B cell (primary cell): ENCODE measurements at regions not wholly inside any gene's neighbourhood (a gene's known extent, or its start where the extent isn't known, plus 50 kb on each side); places are given as distances from the start of the nearest gene placed in this dataset.

Source experiments
- EZH2 ChIP-seq: IDR thresholded peaks from 2 replicates; pipeline ENCODE4 v1.6.1; 2012; ENCODE audit warnings: borderline replicate concordance, low read depth, mild to moderate bottlenecking, moderate library complexity, low read length; ENCODE audit not compliant: insufficient read depth, poor library complexity, severe bottlenecking
- TF ChIP-seq, protein P1 (sequence below): fragments of 200-600 bp; IDR thresholded peaks from one replicate; pipeline ENCODE4 v1.8.0; 2022; ENCODE audit warnings: antibody characterized with exemption, mild to moderate bottlenecking

DNA sequence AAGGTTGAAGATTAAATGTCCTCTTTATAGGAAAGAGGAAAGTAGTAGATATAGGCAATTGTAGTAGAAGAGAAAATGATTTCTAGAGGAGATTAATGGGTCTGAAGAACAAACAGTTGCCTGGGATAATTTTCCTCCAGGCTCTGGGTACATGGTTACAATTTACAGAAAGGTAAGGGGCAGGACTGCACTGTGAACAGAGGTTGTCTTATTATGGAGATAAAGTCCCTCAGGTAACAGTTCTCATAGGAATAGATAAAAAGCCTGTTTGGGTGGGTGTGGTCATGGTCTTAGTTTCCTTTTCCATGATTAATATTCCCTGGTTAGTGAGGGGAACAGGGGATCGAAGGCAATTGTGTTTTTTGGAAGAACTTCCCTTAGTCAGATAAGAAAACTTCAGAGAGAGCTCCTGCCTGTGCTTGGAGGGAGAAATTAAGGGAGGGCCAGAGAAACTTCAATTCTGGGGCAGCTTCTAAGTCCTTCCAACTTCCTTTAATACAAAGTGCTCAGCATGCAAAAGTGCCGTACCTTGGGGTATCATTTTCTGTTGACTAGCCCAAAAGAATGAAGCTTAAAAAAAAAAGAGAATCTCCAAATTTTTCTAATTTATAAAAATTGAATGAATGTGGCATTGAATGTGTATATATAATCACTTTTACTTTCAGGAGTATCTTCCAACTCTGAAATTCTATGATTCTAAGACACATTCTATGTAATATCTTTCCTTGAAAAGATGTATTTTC is 295.4 kb upstream of the USP25 start:
- TF ChIP-seq, protein P1, sequence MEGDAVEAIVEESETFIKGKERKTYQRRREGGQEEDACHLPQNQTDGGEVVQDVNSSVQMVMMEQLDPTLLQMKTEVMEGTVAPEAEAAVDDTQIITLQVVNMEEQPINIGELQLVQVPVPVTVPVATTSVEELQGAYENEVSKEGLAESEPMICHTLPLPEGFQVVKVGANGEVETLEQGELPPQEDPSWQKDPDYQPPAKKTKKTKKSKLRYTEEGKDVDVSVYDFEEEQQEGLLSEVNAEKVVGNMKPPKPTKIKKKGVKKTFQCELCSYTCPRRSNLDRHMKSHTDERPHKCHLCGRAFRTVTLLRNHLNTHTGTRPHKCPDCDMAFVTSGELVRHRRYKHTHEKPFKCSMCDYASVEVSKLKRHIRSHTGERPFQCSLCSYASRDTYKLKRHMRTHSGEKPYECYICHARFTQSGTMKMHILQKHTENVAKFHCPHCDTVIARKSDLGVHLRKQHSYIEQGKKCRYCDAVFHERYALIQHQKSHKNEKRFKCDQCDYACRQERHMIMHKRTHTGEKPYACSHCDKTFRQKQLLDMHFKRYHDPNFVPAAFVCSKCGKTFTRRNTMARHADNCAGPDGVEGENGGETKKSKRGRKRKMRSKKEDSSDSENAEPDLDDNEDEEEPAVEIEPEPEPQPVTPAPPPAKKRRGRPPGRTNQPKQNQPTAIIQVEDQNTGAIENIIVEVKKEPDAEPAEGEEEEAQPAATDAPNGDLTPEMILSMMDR, result no peak
- TF ChIP-seq EZH2, result no peak
